Sigmoid colon (tissue), 4 donors: ENCODE measurements at regions not wholly inside any gene's neighbourhood (a gene's known extent, or its start where the extent isn't known, plus 50 kb on each side); places are given as distances from the start of the nearest gene placed in this dataset.

ENCODE experiments used
- EP300 ChIP-seq, 4 donors: sonication (generic); formaldehyde crosslinking; IDR thresholded peaks; one replicate each; pipeline ENCODE4 v1.6.1; 2017; ENCODE audit warnings: antibody characterized with exemption in 4 of 4
- POLR2A ChIP-seq, 2 donors: fragments of 450-650 bp; IDR thresholded peaks; one replicate each; pipeline ENCODE4 v1.6.1; 2016; ENCODE audit warnings: antibody characterized with exemption in 2 of 2, mild to moderate bottlenecking in 2 of 2, moderate library complexity in 2 of 2
- TF ChIP-seq, protein P1 (sequence below), 4 experiments: fragments of 450-650 bp in 3 of 4; fragments of 200-600 bp in 1 of 4; IDR thresholded peaks; one replicate each; pipeline ENCODE4 v1.5.1; 2016 to 2019; ENCODE audit warnings: antibody characterized with exemption in 4 of 4, mild to moderate bottlenecking in 3 of 4, moderate library complexity in 2 of 4

DNA sequence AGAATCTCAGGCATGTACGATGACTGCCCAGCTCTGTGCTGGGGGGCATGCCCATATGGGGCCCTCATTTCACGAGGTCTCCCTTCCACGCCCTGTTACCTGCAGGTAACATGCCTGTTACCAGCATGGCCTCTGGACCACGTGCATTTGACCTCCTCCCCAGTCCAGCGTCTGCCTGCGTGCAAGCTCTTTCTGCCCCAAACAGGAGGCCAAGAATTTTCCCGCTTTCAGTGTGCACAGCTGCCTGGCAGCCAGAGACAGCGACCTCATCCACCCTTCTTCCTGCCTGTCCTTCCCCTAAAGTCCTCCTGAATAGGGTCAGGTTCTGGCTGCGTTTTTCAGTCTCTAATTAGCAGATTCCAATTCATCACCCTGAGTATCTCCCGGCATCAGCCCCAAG lies 306.5 kb upstream of the ZFHX3 start:
- TF ChIP-seq, protein P1, sequence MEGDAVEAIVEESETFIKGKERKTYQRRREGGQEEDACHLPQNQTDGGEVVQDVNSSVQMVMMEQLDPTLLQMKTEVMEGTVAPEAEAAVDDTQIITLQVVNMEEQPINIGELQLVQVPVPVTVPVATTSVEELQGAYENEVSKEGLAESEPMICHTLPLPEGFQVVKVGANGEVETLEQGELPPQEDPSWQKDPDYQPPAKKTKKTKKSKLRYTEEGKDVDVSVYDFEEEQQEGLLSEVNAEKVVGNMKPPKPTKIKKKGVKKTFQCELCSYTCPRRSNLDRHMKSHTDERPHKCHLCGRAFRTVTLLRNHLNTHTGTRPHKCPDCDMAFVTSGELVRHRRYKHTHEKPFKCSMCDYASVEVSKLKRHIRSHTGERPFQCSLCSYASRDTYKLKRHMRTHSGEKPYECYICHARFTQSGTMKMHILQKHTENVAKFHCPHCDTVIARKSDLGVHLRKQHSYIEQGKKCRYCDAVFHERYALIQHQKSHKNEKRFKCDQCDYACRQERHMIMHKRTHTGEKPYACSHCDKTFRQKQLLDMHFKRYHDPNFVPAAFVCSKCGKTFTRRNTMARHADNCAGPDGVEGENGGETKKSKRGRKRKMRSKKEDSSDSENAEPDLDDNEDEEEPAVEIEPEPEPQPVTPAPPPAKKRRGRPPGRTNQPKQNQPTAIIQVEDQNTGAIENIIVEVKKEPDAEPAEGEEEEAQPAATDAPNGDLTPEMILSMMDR (IDR thresholded peaks at IDR 0.05) = no peak
- TF ChIP-seq POLR2A (IDR thresholded peaks at IDR 0.05) = no peak
- no peak for TF ChIP-seq EP300 (IDR thresholded peaks at IDR 0.05)
